HFF-Myc (cell line): ENCODE measurements at regions not wholly inside any gene's neighbourhood (a gene's known extent, or its start where the extent isn't known, plus 50 kb on each side); places are given as distances from the start of the nearest gene placed in this dataset.

ENCODE experiments used
- DNase-seq: peaks from one replicate; pipeline ENCODE4 v3.0.0-alpha.2; 2011; ENCODE audit warnings: low read depth; ENCODE audit errors: extremely low read depth
- H3K4me3 ChIP-seq: replicated peaks from 2 replicates; pipeline ENCODE4 v1.5.1; 2011; ENCODE audit warnings: low read depth, mild to moderate bottlenecking, control low read depth, low read length
- TF ChIP-seq, protein P1 (sequence below): IDR thresholded peaks from 2 replicates; pipeline ENCODE4 v1.5.1; 2012; ENCODE audit warnings: mild to moderate bottlenecking, low read depth, low read length, control low read depth; ENCODE audit errors: missing control alignments

GRCh38 chr10:121082984-121083383 is 231.8 kb downstream of the WDR11 start:
- no peak for DNase-seq
- TF ChIP-seq, protein P1, sequence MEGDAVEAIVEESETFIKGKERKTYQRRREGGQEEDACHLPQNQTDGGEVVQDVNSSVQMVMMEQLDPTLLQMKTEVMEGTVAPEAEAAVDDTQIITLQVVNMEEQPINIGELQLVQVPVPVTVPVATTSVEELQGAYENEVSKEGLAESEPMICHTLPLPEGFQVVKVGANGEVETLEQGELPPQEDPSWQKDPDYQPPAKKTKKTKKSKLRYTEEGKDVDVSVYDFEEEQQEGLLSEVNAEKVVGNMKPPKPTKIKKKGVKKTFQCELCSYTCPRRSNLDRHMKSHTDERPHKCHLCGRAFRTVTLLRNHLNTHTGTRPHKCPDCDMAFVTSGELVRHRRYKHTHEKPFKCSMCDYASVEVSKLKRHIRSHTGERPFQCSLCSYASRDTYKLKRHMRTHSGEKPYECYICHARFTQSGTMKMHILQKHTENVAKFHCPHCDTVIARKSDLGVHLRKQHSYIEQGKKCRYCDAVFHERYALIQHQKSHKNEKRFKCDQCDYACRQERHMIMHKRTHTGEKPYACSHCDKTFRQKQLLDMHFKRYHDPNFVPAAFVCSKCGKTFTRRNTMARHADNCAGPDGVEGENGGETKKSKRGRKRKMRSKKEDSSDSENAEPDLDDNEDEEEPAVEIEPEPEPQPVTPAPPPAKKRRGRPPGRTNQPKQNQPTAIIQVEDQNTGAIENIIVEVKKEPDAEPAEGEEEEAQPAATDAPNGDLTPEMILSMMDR: no peak
- no peak overlapping the region for H3K4me3 ChIP-seq

DNA sequence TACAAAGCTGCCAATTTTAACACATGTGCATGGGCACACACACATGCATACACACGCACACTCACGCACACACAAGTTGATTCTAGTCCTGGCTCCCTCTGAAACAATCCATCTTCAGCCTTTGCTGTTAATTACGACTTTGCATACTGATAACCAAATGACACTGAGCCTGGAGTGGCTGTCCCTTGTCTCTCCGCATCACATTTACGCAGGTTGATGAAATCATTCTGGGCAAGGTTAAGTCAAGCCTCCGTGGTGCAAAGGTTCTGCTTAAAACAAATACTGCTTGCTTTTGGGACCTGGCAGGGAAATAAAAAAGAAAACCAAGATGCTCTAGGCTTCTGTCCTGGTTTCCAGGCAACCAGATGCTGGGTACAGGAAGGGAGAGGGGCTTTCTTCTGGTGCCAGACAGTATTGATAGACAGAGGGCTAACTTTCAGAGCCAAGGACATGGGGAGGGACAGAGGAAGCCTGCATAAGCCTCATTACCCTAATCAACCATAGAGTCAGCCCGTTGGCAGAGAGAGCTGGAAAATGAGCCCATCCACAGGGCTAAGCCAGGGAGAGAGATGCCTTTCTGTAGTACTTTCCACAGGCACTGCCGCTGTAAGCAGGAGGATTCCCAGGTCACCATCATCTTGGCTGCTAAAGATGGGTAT is 233.0 kb downstream of the WDR11 start:
- TF ChIP-seq, protein P1: no peak
- DNase-seq: no peak
- H3K4me3 ChIP-seq: no peak overlapping the region

DNA sequence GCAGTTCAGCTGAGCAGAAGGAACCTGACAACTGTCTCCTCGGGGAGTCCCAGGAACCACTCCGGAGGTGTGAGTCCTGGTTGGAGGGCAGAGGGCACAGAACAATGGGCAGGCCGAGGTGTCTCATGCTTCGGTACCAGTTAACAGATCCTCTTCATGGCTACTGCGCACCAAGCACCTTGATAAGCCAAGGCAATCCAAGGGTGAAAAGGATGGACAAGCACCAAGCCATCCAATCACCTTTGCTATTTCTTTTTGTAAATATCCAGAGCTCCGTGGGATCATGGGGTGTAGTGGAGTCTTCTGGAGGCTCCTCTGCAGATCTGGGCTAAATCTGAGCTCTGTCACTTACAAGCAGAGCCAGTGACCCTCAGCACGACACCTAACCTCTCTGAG is 233.5 kb downstream of the WDR11 start:
- TF ChIP-seq, protein P1: no peak
- DNase-seq: no peak
- no peak overlapping the region for H3K4me3 ChIP-seq

DNA sequence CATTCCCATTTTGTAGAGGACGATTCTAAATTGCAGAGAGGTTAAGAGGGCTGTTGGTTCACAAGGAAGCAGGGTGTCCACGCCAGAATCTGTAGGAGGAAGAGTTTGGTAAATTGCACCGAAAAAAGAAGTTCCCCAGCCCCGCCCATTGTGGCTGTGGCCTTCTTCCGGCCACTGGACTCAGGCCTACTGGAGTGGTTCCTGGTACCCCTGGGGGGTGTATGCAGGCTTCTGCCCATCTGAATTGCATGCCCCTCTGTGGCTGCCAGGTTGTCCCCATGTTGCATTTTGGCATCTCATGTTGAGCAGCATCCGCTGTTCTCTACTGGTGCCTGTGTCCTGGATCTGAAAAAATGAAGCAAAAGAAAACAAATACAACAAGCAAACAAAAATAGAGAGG is 234.2 kb downstream of the WDR11 start:
- DNase-seq: no peak
- TF ChIP-seq, protein P1: no peak
- H3K4me3 ChIP-seq: no peak overlapping the region

- TF ChIP-seq, protein P1: no peak
- no peak for DNase-seq
- no peak overlapping the region for H3K4me3 ChIP-seq
Observed at GRCh38 chr10:121087129-121087528, 236.0 kb downstream of the WDR11 start.

GRCh38 chr10:121087688-121088087 is 236.5 kb downstream of the WDR11 start:
- TF ChIP-seq, protein P1: no peak
- DNase-seq: no peak
- H3K4me3 ChIP-seq: no peak overlapping the region

DNA sequence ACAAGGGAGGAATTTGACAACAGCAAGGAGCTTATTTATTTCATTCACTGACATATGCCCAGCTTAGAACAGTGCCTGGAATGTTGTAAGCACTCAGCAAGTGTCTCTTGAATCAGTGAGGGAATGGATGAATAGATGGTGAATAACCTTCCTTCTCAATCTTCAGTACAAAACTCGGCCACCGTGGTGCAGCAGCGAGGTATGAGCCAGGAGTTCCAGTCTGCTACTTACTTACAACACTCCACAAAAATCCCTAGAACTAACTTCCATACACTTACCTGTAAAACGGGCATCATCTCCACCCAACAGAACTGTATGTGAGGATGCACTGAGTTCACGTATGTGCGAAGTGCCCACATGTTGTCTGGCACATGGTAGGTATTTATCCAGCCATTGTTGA is 237.4 kb downstream of the WDR11 start:
- no peak for DNase-seq
- H3K4me3 ChIP-seq: no peak overlapping the region
- TF ChIP-seq, protein P1: no peak
